Stimulated activated CD4-positive, alpha-beta T cell treated with anti-CD3 and anti-CD28 coated beads, Interleukin-1b, Interleukin-23, amount 100 ng/mL, for 48 hours (primary cell): ENCODE measurements at regions not wholly inside any gene's neighbourhood (a gene's known extent, or its start where the extent isn't known, plus 50 kb on each side); places are given as distances from the start of the nearest gene placed in this dataset.

Experiments
- DNase-seq: peaks from one replicate; pipeline ENCODE4 v3.0.0-alpha.2; 2020

- DNase-seq: no peak
Measured at GRCh38 chr4:115729739-115730266, 616.4 kb upstream of the NDST4 start.

DNA sequence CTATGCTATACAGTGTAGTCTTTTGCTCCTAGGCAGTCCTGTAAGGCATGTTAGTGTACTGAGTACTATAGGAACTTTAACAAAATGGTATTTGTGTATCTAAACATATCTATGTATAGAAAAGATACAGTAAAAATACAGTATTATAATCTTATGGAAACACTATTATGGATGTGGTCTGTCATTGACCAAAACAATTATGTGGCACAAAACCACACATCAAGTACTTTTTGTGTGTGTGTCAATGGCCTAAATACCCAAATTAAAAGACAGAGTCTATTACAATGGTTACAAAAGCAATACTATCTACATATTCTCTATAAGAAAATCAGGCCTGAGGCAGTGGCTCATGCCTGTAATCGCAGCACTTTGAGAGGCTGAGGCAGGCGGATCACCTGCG is 610.2 kb upstream of the NDST4 start:
- DNase-seq: no peak

DNA sequence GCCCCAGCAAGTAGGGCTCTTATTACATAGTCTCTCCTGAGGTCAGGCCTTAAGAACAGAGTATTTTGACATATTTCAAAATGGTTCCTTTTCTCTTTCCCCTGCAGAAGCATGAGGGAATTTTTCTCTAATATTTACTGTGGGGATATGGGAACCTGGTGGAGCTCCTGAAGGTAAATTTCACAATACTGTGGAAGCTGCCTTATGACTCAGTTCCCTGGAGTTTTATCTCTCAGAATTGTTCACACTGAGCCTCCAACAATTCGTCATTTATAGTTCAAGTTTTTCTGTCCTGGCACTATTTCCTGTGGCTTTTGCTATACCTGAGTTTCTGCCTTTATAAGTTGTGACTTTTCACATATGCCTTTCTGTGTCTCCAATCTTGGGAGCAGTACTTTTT is 607.2 kb upstream of the NDST4 start:
- DNase-seq: no peak

DNA sequence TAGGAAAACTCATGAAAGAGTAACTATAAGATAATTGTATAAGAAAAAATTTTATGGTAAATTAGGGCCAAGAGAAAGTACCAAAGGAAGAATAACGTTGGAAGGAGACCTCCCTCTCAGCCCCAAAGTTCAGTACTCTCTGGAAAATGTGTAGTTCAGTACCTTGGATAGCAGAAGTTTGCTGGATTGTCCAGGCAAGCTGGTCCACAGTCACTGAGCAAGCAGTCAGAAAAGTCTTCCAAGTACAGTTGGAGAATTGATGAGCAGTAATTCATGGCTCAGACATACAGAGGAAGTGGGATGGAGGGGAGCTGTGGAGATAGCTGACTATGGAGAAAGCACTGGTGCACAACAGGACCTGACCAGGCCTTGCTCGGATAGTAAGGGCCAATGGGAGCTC is 598.2 kb upstream of the NDST4 start:
- no peak for DNase-seq

DNA sequence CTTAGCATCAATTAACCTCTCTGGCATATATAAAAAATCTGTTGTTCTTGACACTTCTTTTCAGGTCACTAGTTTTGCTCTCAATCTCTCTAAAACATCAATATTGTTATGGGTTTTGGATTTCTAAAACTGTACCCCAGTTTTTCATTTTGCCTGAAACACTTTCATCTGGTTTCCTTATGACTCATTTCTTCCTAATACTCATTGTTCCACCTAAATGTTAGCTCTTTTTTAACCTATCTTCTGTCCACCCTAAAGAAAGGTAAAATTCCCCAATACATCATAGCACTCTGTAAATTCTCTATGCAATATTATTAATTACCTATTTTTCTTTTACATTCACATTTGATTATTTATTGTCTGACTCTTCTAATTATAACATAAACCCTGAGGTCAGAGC is 575.5 kb upstream of the NDST4 start:
- no peak for DNase-seq

- no peak for DNase-seq
Measured at GRCh38 chr4:115687052-115687755, 573.8 kb upstream of the NDST4 start.

GRCh38 chr4:115678425-115678941 is 565.1 kb upstream of the NDST4 start:
- DNase-seq: no peak

GRCh38 chr4:115675719-115676118 is 562.3 kb upstream of the NDST4 start:
- DNase-seq: no peak

GRCh38 chr4:115674485-115674884 is 561.1 kb upstream of the NDST4 start:
- DNase-seq: no peak

DNA sequence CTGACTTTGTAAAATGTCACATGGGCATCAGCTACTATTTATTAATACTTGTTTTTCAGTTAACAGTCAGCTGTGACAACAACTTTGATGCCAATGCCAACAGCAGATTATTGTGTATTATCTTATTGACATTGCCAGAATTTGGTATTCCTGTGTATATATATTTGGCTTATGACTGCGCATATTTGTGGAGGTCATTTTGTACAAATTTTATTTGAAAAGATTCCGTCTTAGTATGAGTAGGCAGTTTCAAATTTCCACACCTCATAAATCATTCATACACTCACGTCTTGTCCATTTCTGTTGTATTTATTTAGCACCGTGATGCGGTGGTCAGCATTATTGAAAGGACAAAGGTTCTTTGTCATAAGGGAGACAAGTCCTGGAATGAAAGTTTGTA is 558.2 kb upstream of the NDST4 start:
- no peak for DNase-seq

DNA sequence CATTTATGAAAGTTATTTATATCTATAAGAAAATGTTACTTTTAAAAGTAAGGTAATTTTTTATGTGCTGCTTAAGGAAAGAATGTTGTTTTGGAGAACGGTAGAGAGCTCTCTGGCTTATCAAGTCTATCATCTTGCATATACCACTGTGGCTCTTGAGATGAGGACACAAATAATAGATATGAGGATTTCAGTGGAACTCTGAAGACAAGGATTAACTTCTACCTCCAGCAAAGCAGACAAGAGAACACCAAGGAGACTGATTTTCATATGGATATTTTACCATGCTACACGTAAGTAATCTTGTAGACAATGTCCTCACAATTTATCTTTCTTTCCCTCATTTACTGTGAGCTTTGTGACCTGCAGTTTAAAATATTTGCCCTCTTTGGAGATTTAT is 557.5 kb upstream of the NDST4 start:
- no peak for DNase-seq

GRCh38 chr4:115668396-115668795 is 555.0 kb upstream of the NDST4 start:
- no peak for DNase-seq

- no peak for DNase-seq
Measured at GRCh38 chr4:115664285-115664684, 550.9 kb upstream of the NDST4 start.

GRCh38 chr4:115660465-115660864 is 547.0 kb upstream of the NDST4 start:
- no peak for DNase-seq

DNA sequence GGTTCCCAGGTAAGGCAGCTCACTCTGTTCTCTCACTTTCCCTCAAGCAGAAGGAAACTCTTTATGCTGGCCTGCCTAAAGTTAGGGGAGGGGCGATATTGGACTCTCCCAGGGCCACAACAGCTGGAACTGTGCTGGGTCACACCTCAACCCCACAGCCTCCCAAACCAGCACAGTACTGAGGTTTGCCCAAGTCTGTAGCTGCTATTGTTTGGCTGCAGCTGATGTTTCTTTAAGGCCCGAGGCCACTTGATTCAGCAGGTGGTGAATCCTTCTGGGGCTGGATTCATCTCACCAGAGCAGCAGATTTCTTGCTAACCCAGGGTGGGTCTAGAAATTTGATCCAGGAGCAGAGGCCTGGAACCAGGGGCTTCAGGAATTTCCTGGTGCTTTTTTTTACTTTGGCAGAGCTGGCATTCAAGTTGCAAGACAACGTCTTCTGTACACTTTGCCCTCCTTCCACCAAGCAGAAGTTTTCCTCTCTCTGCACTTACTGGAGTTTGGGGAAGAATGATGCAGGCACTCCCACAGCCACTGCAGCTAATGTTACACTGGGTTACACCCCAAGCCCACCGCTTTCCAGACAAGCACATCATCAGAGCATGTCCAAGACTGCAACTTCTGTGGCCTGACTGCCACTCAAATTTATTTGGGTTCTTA is 544.7 kb upstream of the NDST4 start:
- no peak for DNase-seq

GRCh38 chr4:115655626-115656025 is 542.2 kb upstream of the NDST4 start:
- no peak for DNase-seq

- DNase-seq: no peak
Measured at GRCh38 chr4:115648786-115649185, 535.4 kb upstream of the NDST4 start.

DNA sequence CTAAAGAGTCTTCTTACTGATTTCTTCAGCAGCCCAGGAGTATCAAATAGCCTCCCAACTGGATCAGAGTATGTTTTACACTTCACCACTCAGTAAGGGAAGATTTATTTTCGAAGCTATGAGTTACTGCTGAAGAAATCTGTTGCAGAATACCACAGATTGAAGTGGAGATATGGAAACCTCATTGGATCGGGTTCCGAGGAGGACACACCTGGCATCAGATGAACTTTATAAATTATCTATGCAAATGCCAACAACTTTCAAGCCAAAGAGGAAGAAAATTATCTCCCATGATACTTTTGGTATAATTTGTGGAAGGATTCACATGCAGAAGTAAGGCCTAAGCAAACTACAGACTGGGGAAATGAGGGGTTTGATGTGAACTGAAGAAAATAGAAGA is 515.9 kb upstream of the NDST4 start:
- DNase-seq: no peak

DNA sequence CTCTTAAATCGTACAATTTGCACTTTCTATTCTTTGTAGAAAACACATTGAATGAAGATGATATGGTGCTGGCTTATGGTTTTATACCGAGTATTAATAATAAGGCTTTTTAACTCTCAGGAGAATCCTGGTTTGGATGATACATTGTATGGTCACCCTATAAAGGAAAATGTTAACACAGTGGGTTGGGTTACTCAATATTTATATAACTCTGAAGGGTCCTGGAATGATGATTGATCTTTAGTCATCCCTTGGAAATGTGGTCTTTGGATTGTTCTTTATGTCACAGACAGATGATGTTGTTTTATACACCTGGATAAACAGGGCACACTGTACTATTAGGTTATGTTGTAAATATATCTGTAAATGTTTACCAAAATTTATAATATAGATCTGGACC is 496.2 kb upstream of the NDST4 start:
- DNase-seq: no peak

DNA sequence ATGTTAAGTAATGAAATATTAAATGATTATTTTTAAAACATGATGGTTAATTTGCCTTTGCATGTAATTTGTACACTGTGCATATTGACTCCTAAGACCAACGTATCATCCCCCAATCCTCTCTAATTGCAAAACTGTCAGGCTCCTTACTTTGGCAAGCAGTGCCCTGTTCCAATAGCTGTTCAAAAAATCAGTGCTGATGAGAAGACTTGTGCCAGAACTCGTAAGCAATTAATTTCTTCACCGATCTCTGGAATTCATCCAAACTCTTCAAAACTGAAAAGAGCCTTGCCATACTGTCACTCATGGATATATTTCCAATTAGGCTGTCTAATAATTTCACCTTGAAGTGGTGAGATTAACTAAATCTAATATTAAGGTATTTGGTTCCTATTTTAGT is 493.9 kb upstream of the NDST4 start:
- DNase-seq: no peak

DNA sequence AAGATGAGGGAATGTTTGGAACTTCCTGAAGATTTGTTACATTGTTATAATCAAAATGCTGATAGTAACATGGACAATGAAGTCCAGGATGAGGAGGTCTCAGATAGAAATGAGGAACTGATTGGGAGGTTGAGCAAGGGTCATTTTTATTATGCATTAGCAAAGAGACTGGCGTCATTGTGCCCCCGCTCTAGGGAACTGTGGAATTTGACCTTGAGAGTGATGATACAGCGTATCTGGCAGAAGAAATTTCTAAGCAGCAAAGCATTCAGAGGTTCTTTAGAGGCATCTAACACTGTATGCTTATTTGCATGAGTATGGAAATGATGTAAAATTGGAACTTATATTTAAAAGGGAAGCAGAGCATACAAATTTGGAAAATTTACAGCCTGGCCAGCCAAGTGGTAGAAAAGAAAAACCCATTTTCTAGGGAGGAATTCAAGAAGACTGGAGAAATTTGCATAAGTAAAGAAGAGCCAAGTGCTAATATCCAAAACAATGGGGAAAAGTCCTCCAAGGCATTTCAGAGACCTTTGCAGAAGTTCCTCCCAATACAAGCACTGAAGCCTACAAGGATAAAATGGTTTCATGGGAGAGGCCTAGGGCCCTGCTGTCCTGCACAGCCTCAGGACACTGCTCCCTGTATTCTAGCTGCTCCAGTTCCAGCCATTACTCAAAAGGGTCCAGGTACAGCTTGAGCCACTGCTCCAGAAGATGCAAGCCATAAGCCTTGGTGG is 483.0 kb upstream of the NDST4 start:
- DNase-seq: no peak

GRCh38 chr4:115580901-115581300 is 467.5 kb upstream of the NDST4 start:
- DNase-seq: no peak

- DNase-seq: no peak
Measured at GRCh38 chr4:115575851-115576250, 462.4 kb upstream of the NDST4 start.

DNA sequence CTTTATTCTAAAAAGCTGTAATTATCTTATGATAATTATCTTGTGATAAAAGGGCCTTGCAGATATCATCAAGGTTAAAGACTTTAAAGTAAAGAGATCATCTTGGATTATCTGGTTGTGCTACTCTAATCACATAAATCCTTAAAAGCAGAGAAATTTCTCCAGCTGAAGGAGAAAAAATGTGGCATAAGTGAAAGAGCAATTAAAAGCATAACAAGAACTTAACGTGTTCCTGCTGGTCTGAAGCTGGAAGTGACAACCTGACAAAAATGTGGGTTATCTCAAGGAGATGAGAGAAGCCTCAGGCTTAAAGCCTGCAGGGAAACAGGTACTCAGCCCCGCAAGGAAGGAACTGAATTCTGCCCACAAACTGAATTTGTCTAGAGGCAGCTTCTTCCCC is 449.1 kb upstream of the NDST4 start:
- DNase-seq: no peak
